ENCODE measurements at regions not wholly inside any gene's neighbourhood (a gene's known extent, or its start where the extent isn't known, plus 50 kb on each side); places are given as distances from the start of the nearest gene placed in this dataset.
A peak's percentile ranks its signal among the peaks of the same experiment; 100 is the strongest.
"Not testable (repeated sequence)": the region's sequence is repeated elsewhere in the genome, so short reads cannot be mapped to it uniquely, and the experiment has no call there.

GRCh38 chr14:105857220-105857825, 330.9 kb downstream of the TMEM121 start:
- Histone ChIP-seq H3K27me3 (peaks cover 0 to 15% (median 0%) of the 10 kb centered on the region in 9 donors), H3K4me1 (no peaks in the 10 kb centered on the region), H3K4me3 (no peak overlapping the region), H3K36me3 (no peaks in the 10 kb centered on the region), H3K27ac (no peak overlapping the region), H3K9me3 (no peaks in the 10 kb centered on the region)
- TF ChIP-seq POLR2A (IDR thresholded peaks at IDR 0.05) (no peak), CTCF (IDR thresholded peaks at IDR 0.05) (no peak)
- ATAC-seq (no peak), DNase-seq (peak in 3 of 5 donors; percentile 15 to 55 (median 20))
- 47 to 81% (median 68%) methylated on average over 1 of the region's 1 CpG for WGBS, 4 donors
- intact Hi-C loops (cut with DNase I): no loop called here

DNA sequence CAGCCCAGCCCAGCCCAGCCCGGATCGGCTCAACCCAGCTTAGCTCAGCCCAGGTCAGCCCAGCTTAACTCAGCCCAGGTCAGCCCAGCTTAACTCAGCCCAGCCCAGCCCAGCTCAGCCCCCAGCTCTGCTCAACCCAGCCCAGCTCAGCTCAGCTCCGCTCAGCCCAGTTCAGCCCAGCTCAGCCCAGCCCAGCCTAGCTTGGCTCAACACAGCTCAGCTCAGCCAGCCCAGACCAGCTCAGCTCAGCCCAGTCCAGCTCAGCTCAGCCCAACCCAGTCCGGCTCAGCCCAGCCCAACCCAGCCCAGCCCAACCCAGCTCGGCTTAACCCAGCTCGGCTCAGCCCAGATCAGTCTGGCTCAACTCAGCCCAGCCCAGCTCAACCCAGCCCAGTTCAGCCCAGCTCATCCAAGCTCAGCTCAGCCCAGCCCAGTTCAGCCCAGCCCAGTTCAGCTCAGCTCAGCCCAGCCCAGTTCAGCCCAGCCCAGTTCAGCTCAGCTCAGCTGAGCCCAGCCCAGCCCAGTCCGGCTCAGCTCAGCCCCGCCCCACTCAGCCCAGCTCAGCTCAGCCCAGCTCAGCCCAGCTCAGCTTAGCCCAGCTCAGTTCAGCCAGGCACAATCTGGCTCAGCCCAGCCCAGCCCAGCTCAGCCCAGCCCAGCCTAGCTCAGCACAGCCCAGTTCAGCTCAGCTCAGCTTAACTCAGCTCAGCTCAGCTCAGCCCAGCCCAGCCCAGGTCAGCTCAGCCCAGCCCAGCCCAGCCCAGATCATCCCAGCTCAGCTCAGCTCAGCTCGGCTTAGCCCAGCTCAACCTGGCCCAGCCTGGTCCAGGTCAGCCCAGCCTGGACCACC, 331.7 kb downstream of the TMEM121 start:
- WGBS, 4 donors: 83 to 89% (median 86%) methylated on average over 7 to 9 of the region's 9 CpGs
- Histone ChIP-seq H3K36me3 (no peaks in the 10 kb centered on the region), H3K4me3 (no peak overlapping the region), H3K9me3 (no peaks in the 10 kb centered on the region), H3K27me3 (peaks cover 0 to 19% (median 0%) of the 10 kb centered on the region in 9 donors), H3K4me1 (no peaks in the 10 kb centered on the region), H3K27ac (no peak overlapping the region)
- intact Hi-C loops (cut with DNase I): no loop called here
- no peak for TF ChIP-seq POLR2A (IDR thresholded peaks at IDR 0.05)
- no peak for TF ChIP-seq CTCF (IDR thresholded peaks at IDR 0.05)
- peak in 2 of 5 donors; percentile 16 to 52 for DNase-seq
- peak in 1 of 4 donors; percentile 28 for ATAC-seq

DNA sequence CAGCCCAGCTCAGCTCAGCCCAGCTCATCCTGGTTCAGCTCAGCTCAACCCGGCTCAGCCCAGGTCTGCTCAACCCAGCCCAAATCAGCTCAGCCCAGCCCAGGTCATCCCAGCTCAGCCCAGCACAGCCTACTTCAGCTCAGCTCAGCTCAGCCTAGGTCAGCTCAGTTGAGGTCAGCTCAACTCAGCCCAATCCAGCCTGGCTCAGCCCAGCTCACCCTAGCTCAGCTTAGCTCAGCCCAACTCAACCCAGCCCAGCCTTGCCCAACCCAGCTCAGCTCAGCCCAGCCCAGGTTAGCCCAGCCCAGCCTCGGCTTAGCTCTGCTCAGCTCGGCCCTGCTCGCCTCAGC, 332.3 kb downstream of the TMEM121 start:
- ATAC-seq (no peak), DNase-seq (peak in 2 of 5 donors; percentile 9 to 47)
- H3K4me3 ChIP-seq: no peak overlapping the region
- TF ChIP-seq POLR2A (IDR thresholded peaks at IDR 0.05): no peak
- no peaks in the 10 kb centered on the region for H3K9me3 ChIP-seq
- no peaks in the 10 kb centered on the region for H3K4me1 ChIP-seq
- no peak overlapping the region for H3K27ac ChIP-seq
- peaks cover 0 to 24% (median 0%) of the 10 kb centered on the region in 9 donors for H3K27me3 ChIP-seq
- H3K36me3 ChIP-seq: no peaks in the 10 kb centered on the region
- intact Hi-C loops (cut with DNase I): no loop called here
- WGBS, 4 donors: 78 to 100% (median 85%) methylated on average over 1 to 4 of the region's 4 CpGs

GRCh38 chr14:105859073-105859716, 332.8 kb downstream of the TMEM121 start:
- 78 to 100% (median 82%) methylated on average over 2 to 16 of the region's 16 CpGs for WGBS, 4 donors
- intact Hi-C loops (cut with DNase I): not testable (repeated sequence)

More at GRCh38 chr14:105859073-105859716, 332.8 kb downstream of the TMEM121 start:
- ATAC-seq, H3K4me1 ChIP-seq, H3K27ac ChIP-seq, H3K4me3 ChIP-seq, H3K9me3 ChIP-seq, H3K36me3 ChIP-seq: not testable (repeated sequence)
- DNase-seq: peak in 2 of 5 donors; percentile 13 to 36
- peaks cover 0 to 30% (median 0%) of the 10 kb centered on the region in 9 donors for H3K27me3 ChIP-seq

All from heart left ventricle (tissue), 16 donors.